HepG2 (cell line): ENCODE measurements at regions not wholly inside any gene's neighbourhood (a gene's known extent, or its start where the extent isn't known, plus 50 kb on each side); places are given as distances from the start of the nearest gene placed in this dataset.

Experiments used
- ATAC-seq: fragments of 200-7000 bp; cut with Tn5 transposase; 3 replicates; pipeline ENCODE4 v1.9.1; 2020; ENCODE audit warnings: mild to moderate bottlenecking, moderate library complexity
- BruUV-seq: library from RNA; stranded (reverse); fragments of 400-500 nt; replicated peaks from 2 replicates; lab custom pipeline; 2021; lab: Mats Ljungman, UMichigan
- CTCF ChIA-PET: fragments of 300-600 bp; formaldehyde crosslinking; extraction: SDS; loops from one replicate; lab custom pipeline; 2021; ENCODE audit warnings: low total read pairs, inconsistent platforms, low intra/inter-chr PET ratio; lab: Yijun Ruan, JAX
- POLR2A ChIA-PET: fragments of 350-600 bp; sonication (Branson Sonifier 250); formaldehyde crosslinking; loops from one replicate; lab custom pipeline; 2020; ENCODE audit warnings: antibody characterized with exemption, inconsistent platforms; lab: Yijun Ruan, JAX
- DNase-seq: peaks from one replicate; pipeline ENCODE4 v3.0.0-alpha.2; 2015; ENCODE audit warnings: low spot score
- FAIRE-seq: peaks from 3 replicates; lab custom pipeline; 2011; peaks lifted over from hg19 to GRCh38; lab: Jason Lieb, UNC
- H2AFZ ChIP-seq: one replicate; pipeline ENCODE4 v1.6.1; 2011; ENCODE audit warnings: low read length, inconsistent platforms
- H3K27ac ChIP-seq: fragments of 300-600 bp; 3 replicates; pipeline ENCODE4 v1.8.0; 2011; ENCODE audit warnings: mixed run types, mild to moderate bottlenecking, mixed read lengths, low read length, inconsistent platforms; ENCODE audit not compliant: insufficient read depth; ENCODE audit errors: extremely low read length
- H3K27me3 ChIP-seq, 2 experiments: fragments of 200-600 bp in 1 of 2; 2 replicates in 1 of 2; 3 replicates in 1 of 2; pipeline versions ENCODE4 v1.6.0 to v1.8.0; 2011; ENCODE audit warnings: low read length in 2 of 2, mild to moderate bottlenecking in 2 of 2, moderate library complexity in 2 of 2, inconsistent platforms in 1 of 2; ENCODE audit not compliant: insufficient read depth in 2 of 2, control insufficient read depth in 1 of 2
- H3K36me3 ChIP-seq, 2 experiments: fragments of 200-600 bp in 1 of 2; replicated peaks in 1 of 2; 2 replicates in 1 of 2; 3 replicates in 1 of 2; pipeline versions ENCODE4 v1.5.1 to v1.8.0; 2011; ENCODE audit warnings: low read length in 2 of 2, inconsistent platforms in 1 of 2; ENCODE audit not compliant: insufficient read depth in 2 of 2, control insufficient read depth in 1 of 2
- H3K4me1 ChIP-seq: 2 replicates; pipeline ENCODE4 v1.5.1; 2012; ENCODE audit warnings: low read length, inconsistent platforms; ENCODE audit not compliant: insufficient read depth
- H3K4me2 ChIP-seq: 2 replicates; pipeline ENCODE4 v1.6.0; 2011; ENCODE audit warnings: low read depth, low read length, inconsistent platforms
- H3K4me3 ChIP-seq, 3 experiments: fragments of 200-600 bp in 1 of 3; sonication (generic), shearing (Covaris generic) in 1 of 3; replicated peaks in 1 of 3; 2 replicates each; pipeline ENCODE4 v1.5.1; 2011 to 2016; ENCODE audit warnings: low read length in 3 of 3, inconsistent platforms in 2 of 3, low read depth in 2 of 3, mild to moderate bottlenecking in 2 of 3, control low read depth in 1 of 3, mixed read lengths in 1 of 3; ENCODE audit not compliant: insufficient read depth in 1 of 3
- H3K79me2 ChIP-seq: one replicate; pipeline ENCODE4 v1.6.1; 2011; ENCODE audit warnings: low read length, inconsistent platforms; ENCODE audit not compliant: insufficient read depth
- H3K9ac ChIP-seq: 2 replicates; pipeline ENCODE4 v1.6.0; 2011; ENCODE audit warnings: mild to moderate bottlenecking, low read depth, low read length, inconsistent platforms; ENCODE audit not compliant: insufficient read depth
- H3K9me3 ChIP-seq: 2 replicates; pipeline ENCODE4 v1.5.1; 2012; ENCODE audit warnings: mild to moderate bottlenecking, low read length
- H4K20me1 ChIP-seq: 2 replicates; pipeline ENCODE4 v1.6.0; 2011; ENCODE audit warnings: inconsistent platforms, mild to moderate bottlenecking, low read length, moderate library complexity; ENCODE audit not compliant: insufficient read depth
- ARID4A ChIP-seq: sonication (generic); formaldehyde crosslinking; IDR thresholded peaks from 2 replicates; pipeline ENCODE4 v1.5.0; 2020; ENCODE audit warnings: mild to moderate bottlenecking, missing genetic modification reagents, borderline replicate concordance
- ATM ChIP-seq: fragments of 450-650 bp; IDR thresholded peaks from 2 replicates; pipeline ENCODE4 v1.7.1; 2017; ENCODE audit warnings: mild to moderate bottlenecking, borderline replicate concordance
- CTCF ChIP-seq: sonication (generic); formaldehyde crosslinking; IDR thresholded peaks from 2 replicates; pipeline ENCODE4 v1.5.0; 2020; ENCODE audit warnings: mild to moderate bottlenecking, missing genetic modification reagents, moderate library complexity
- ELK4 ChIP-seq: sonication (generic); formaldehyde crosslinking; IDR thresholded peaks from 2 replicates; pipeline ENCODE4 v1.9.0; 2021; ENCODE audit warnings: missing genetic modification reagents, borderline replicate concordance
- NR1H2 ChIP-seq: sonication (generic); formaldehyde crosslinking; IDR thresholded peaks from 2 replicates; pipeline ENCODE4 v1.8.1; 2022; ENCODE audit warnings: low read depth, missing genetic modification reagents, borderline replicate concordance
- ONECUT2 ChIP-seq: sonication (generic); formaldehyde crosslinking; IDR thresholded peaks from 2 replicates; pipeline ENCODE4 v1.4.0; 2020; ENCODE audit warnings: missing genetic modification reagents
- SMARCC2 ChIP-seq: fragments of 450-650 bp; IDR thresholded peaks from 2 replicates; pipeline ENCODE4 v1.6.1; 2017; ENCODE audit warnings: antibody characterized with exemption, mild to moderate bottlenecking
- ZFX ChIP-seq: sonication (generic); formaldehyde crosslinking; IDR thresholded peaks from 2 replicates; pipeline ENCODE4 v1.4.0; 2020; ENCODE audit warnings: mild to moderate bottlenecking, low read depth, missing genetic modification reagents, moderate library complexity
- ZFY ChIP-seq: sonication (generic); formaldehyde crosslinking; IDR thresholded peaks from 2 replicates; pipeline ENCODE4 v1.4.0; 2020; ENCODE audit warnings: missing genetic modification reagents
- ZKSCAN5 ChIP-seq: sonication (generic); formaldehyde crosslinking; IDR thresholded peaks from 2 replicates; pipeline ENCODE4 v1.5.1; 2020; ENCODE audit warnings: mild to moderate bottlenecking, missing genetic modification reagents
- ZNF563 ChIP-seq: sonication (generic); formaldehyde crosslinking; IDR thresholded peaks from 2 replicates; pipeline ENCODE4 v1.8.0; 2022; ENCODE audit warnings: mild to moderate bottlenecking, moderate library complexity, missing genetic modification reagents
- ZXDC ChIP-seq: sonication (generic); formaldehyde crosslinking; IDR thresholded peaks from 2 replicates; pipeline ENCODE4 v1.5.0; 2020; ENCODE audit warnings: mild to moderate bottlenecking, missing genetic modification reagents
- WGBS: methylation state at CpG from one replicate; pipeline ENCODE4 v1.1.6; 2017; ENCODE audit warnings: low lambda C conversion rate; 5-methylcytosine and 5-hydroxymethylcytosine counted together
- in situ Hi-C: cut with HindIII; loops from 2 replicates; pipeline ENCODE4 v1.10.0; 2017; ENCODE audit warnings: low pct_unique_long_range_greater_than_20kb; ENCODE audit not compliant: extremely low pct_ligation_motif_present
- intact Hi-C: fragments of 100-400 bp; cut with micrococcal nuclease; formaldehyde crosslinking; loops from one replicate; pipeline ENCODE4 v1.10.0; 2022; ENCODE audit not compliant: unreplicated experiment

- BruUV-seq = no TSS peak
- Histone ChIP-seq H3K9me3 (no peaks in the 10 kb centered on the region), H3K27ac (no peak overlapping the region), H3K79me2 (no peaks in the 10 kb centered on the region), H3K27me3 (no peaks in the 10 kb centered on the region; a peak in 1 of 5 replicates), H3K9ac (no peak overlapping the region), H3K4me1 (no peaks in the 10 kb centered on the region), H3K4me3 (no peak overlapping the region), H3K36me3 (no peaks in the 10 kb centered on the region), H4K20me1 (no peaks in the 10 kb centered on the region), H3K4me2 (no peak overlapping the region), H2AFZ (no peak overlapping the region)
- CTCF ChIA-PET = no interaction called here
- DNase-seq = no peak
- TF ChIP-seq ZKSCAN5 (CRISPR knock-in tag) (no peak), ZFX (CRISPR knock-in tag) (no peak), ZNF563 (CRISPR knock-in tag) (no peak), ZFY (CRISPR knock-in tag) (no peak), ZXDC (CRISPR knock-in tag) (no peak), NR1H2 (no peak), ARID4A (CRISPR knock-in tag) (no peak), CTCF (CRISPR knock-in tag) (no peak), ONECUT2 (CRISPR knock-in tag) (no peak), ATM (no peak), ELK4 (CRISPR knock-in tag) (no peak), SMARCC2 (no peak)
- FAIRE-seq = no peak
- ATAC-seq = no peak
- in situ Hi-C loops (no loop called here), intact Hi-C loops (no loop called here)
- 67% methylated on average over 1 of the region's 1 CpG for WGBS
- POLR2A ChIA-PET = no interaction called here
These were observed 62.9 kb downstream of the MID1IP1 start for GRCh38 chrX:38864165-38864564.
